NCI-H526 treated with DMSO at 0.1 percent for 48 hours (cell line): ENCODE measurements at regions not wholly inside any gene's neighbourhood (a gene's known extent, or its start where the extent isn't known, plus 50 kb on each side); places are given as distances from the start of the nearest gene placed in this dataset.

Experiments
- DNase-seq: peaks from one replicate; lab custom pipeline; 2025; lab: John Stamatoyannopoulos, UW

- no peak for DNase-seq
Observed at GRCh38 chr10:130998046-130998435, 313.5 kb downstream of the TCERG1L start.

GRCh38 chr10:130998642-130999041 lies 312.9 kb downstream of the TCERG1L start:
- DNase-seq: no peak

- no peak for DNase-seq
Observed at GRCh38 chr10:130999376-131000202, 311.9 kb downstream of the TCERG1L start.

GRCh38 chr10:131000244-131000643 lies 311.3 kb downstream of the TCERG1L start:
- DNase-seq: no peak

GRCh38 chr10:131000743-131001142 lies 310.8 kb downstream of the TCERG1L start:
- DNase-seq: no peak

GRCh38 chr10:131001438-131001837 lies 310.1 kb downstream of the TCERG1L start:
- no peak for DNase-seq

GRCh38 chr10:131002031-131002861 lies 309.3 kb downstream of the TCERG1L start:
- peak; percentile 2 for DNase-seq

- DNase-seq: no peak
Observed at GRCh38 chr10:131003455-131003854, 308.1 kb downstream of the TCERG1L start.

- DNase-seq: no peak
Observed at GRCh38 chr10:131004276-131004675, 307.2 kb downstream of the TCERG1L start.

- no peak for DNase-seq
Observed at GRCh38 chr10:131006458-131007256, 304.9 kb downstream of the TCERG1L start.

GRCh38 chr10:131009791-131010190 lies 301.7 kb downstream of the TCERG1L start:
- DNase-seq: no peak

- no peak for DNase-seq
Observed at GRCh38 chr10:131010965-131011575, 300.5 kb downstream of the TCERG1L start.

GRCh38 chr10:131011936-131012640 lies 299.4 kb downstream of the TCERG1L start:
- DNase-seq: no peak

- DNase-seq: no peak
Observed at GRCh38 chr10:131012641-131012985, 298.9 kb downstream of the TCERG1L start.

GRCh38 chr10:131013281-131013912 lies 298.1 kb downstream of the TCERG1L start:
- no peak for DNase-seq

- DNase-seq: no peak
Observed at GRCh38 chr10:131014271-131014670, 297.2 kb downstream of the TCERG1L start.

- DNase-seq: no peak
Observed at GRCh38 chr10:131015271-131015670, 296.2 kb downstream of the TCERG1L start.

- no peak for DNase-seq
Observed at GRCh38 chr10:131016556-131016955, 295.0 kb downstream of the TCERG1L start.

- DNase-seq: no peak
Observed at GRCh38 chr10:131017566-131018285, 293.8 kb downstream of the TCERG1L start.

GRCh38 chr10:131018886-131019500 lies 292.5 kb downstream of the TCERG1L start:
- no peak for DNase-seq
